GM12878 (cell line): ENCODE measurements at regions not wholly inside any gene's neighbourhood (a gene's known extent, or its start where the extent isn't known, plus 50 kb on each side); places are given as distances from the start of the nearest gene placed in this dataset.

Experiments used
- ATAC-seq: fragments of 200-7000 bp; cut with Tn5 transposase; 3 replicates; pipeline ENCODE4 v1.9.1; 2020; ENCODE audit warnings: mild to moderate bottlenecking, moderate library complexity
- BruUV-seq: library from RNA; stranded (reverse); fragments of 400-500 nt; replicated peaks from 2 replicates; lab custom pipeline; 2021; lab: Mats Ljungman, UMichigan
- CTCF ChIA-PET: fragments of 300-600 bp; sonication (Branson Sonifier 250); formaldehyde crosslinking; extraction: SDS; loops from one replicate; lab custom pipeline; 2021; ENCODE audit warnings: inconsistent platforms; lab: Yijun Ruan, JAX
- POLR2A ChIA-PET: fragments of 350-600 bp; formaldehyde crosslinking; extraction: SDS; loops from one replicate; lab custom pipeline; 2021; ENCODE audit warnings: inconsistent platforms; lab: Charles Lee
- RAD21 ChIA-PET: fragments of 300-600 bp; sonication (Branson Sonifier 250); formaldehyde crosslinking; loops from one replicate; lab custom pipeline; 2023; ENCODE audit warnings: antibody characterized with exemption; ENCODE audit not compliant: unreplicated experiment; lab: Charles Lee
- SMC1A ChIA-PET: fragments of 300-600 bp; sonication (Branson Sonifier 250); formaldehyde crosslinking; loops from one replicate; lab custom pipeline; 2023; ENCODE audit not compliant: unreplicated experiment, uncharacterized antibody; lab: Charles Lee
- DNase-seq: peaks from one replicate; pipeline ENCODE4 v3.0.0-alpha.2; 2011; ENCODE audit warnings: low read depth, low spot score
- FAIRE-seq: peaks from 3 replicates; lab custom pipeline; 2011; peaks lifted over from hg19 to GRCh38; lab: Jason Lieb, UNC
- H2AFZ ChIP-seq: 2 replicates; pipeline ENCODE4 v1.6.0; 2011; ENCODE audit warnings: low read depth, low read length, control low read depth; ENCODE audit not compliant: control insufficient read depth
- H3K27ac ChIP-seq: 2 replicates; pipeline ENCODE4 v1.5.1; 2011; ENCODE audit warnings: control low read depth; ENCODE audit not compliant: control insufficient read depth, insufficient read depth
- H3K27me3 ChIP-seq, 2 experiments: replicated peaks in 1 of 2; 2 replicates each; pipeline versions ENCODE4 v1.6.0 to v1.6.1; 2011; ENCODE audit warnings: low read length in 1 of 2; ENCODE audit not compliant: control insufficient read depth in 2 of 2, insufficient read depth in 2 of 2
- H3K36me3 ChIP-seq, 2 experiments: 2 replicates each; pipeline ENCODE4 v1.5.1; 2011; ENCODE audit warnings: low read length in 1 of 2; ENCODE audit not compliant: control insufficient read depth in 2 of 2, insufficient read depth in 2 of 2
- H3K4me1 ChIP-seq: 2 replicates; pipeline ENCODE4 v1.6.1; 2011; ENCODE audit warnings: mild to moderate bottlenecking, low read length, moderate library complexity, mixed read lengths; ENCODE audit not compliant: control insufficient read depth, insufficient read depth
- H3K4me2 ChIP-seq: 2 replicates; pipeline ENCODE4 v1.6.0; 2011; ENCODE audit warnings: control low read depth; ENCODE audit not compliant: control insufficient read depth, insufficient read depth
- H3K4me3 ChIP-seq: fragments of 200-600 bp; sonication (generic); 2 replicates; pipeline ENCODE4 v1.5.1; 2016
- H3K79me2 ChIP-seq: 2 replicates; pipeline ENCODE4 v1.6.0; 2011; ENCODE audit warnings: low read length; ENCODE audit not compliant: control insufficient read depth, insufficient read depth
- H3K9ac ChIP-seq: 2 replicates; pipeline ENCODE4 v1.8.0; 2011; ENCODE audit warnings: low read length, control low read depth, mixed read lengths; ENCODE audit not compliant: control insufficient read depth, insufficient read depth
- H3K9me3 ChIP-seq: replicated peaks from 3 replicates; pipeline ENCODE4 v1.5.1; 2011; ENCODE audit warnings: mild to moderate bottlenecking, low read length; ENCODE audit not compliant: control insufficient read depth, insufficient read depth
- H4K20me1 ChIP-seq: 2 replicates; pipeline ENCODE4 v1.6.0; 2011; ENCODE audit not compliant: control insufficient read depth, insufficient read depth
- BHLHE40 ChIP-seq, 2 experiments: fragments of 450-650 bp in 1 of 2; IDR thresholded peaks; 2 replicates each; pipeline ENCODE4 v1.6.1; 2011 to 2017; ENCODE audit warnings: low read depth in 2 of 2, borderline replicate concordance in 1 of 2, improper control_type of control experiment in 1 of 2, low read length in 1 of 2, mild to moderate bottlenecking in 1 of 2
- BMI1 ChIP-seq: fragments of 450-650 bp; IDR thresholded peaks from 2 replicates; pipeline ENCODE4 v1.6.1; 2016; ENCODE audit warnings: mild to moderate bottlenecking, moderate library complexity, borderline replicate concordance
- CBFB ChIP-seq: IDR thresholded peaks from 2 replicates; pipeline ENCODE4 v1.6.1; 2016; ENCODE audit warnings: antibody characterized with exemption, low read depth
- CREM ChIP-seq: IDR thresholded peaks from 2 replicates; pipeline ENCODE4 v1.6.1; 2014; ENCODE audit warnings: antibody characterized with exemption, low read depth
- CUX1 ChIP-seq: IDR thresholded peaks from 2 replicates; pipeline ENCODE4 v1.6.1; 2012; ENCODE audit warnings: improper control_type of control experiment, low read depth, low read length; ENCODE audit not compliant: insufficient replicate concordance
- E4F1 ChIP-seq: fragments of 450-650 bp; IDR thresholded peaks from 2 replicates; pipeline ENCODE4 v1.6.1; 2018; ENCODE audit warnings: borderline replicate concordance, mild to moderate bottlenecking; ENCODE audit not compliant: partially characterized antibody
- ESRRA ChIP-seq: IDR thresholded peaks from 2 replicates; pipeline ENCODE4 v1.6.1; 2012; ENCODE audit warnings: mild to moderate bottlenecking, low read length, improper control_type of control experiment
- FOS ChIP-seq: IDR thresholded peaks from 3 replicates; pipeline ENCODE4 v1.6.1; 2011; ENCODE audit warnings: borderline replicate concordance; ENCODE audit not compliant: insufficient read length; ENCODE audit errors: extremely low read depth
- HCFC1 ChIP-seq: fragments of 150-350 bp; IDR thresholded peaks from 2 replicates; pipeline ENCODE4 v1.6.1; 2014; ENCODE audit warnings: low read length
- HDGF ChIP-seq: fragments of 450-650 bp; IDR thresholded peaks from 2 replicates; pipeline ENCODE4 v1.6.1; 2016; ENCODE audit warnings: antibody characterized with exemption
- IRF3 ChIP-seq: fragments of 450-650 bp; IDR thresholded peaks from 2 replicates; pipeline ENCODE4 v1.6.1; 2014; ENCODE audit warnings: mild to moderate bottlenecking
- JUNB ChIP-seq: IDR thresholded peaks from 2 replicates; pipeline ENCODE4 v1.6.1; 2016; ENCODE audit warnings: antibody characterized with exemption, mild to moderate bottlenecking
- MLLT1 ChIP-seq: fragments of 450-650 bp; IDR thresholded peaks from 2 replicates; pipeline ENCODE4 v1.6.1; 2016; ENCODE audit warnings: mild to moderate bottlenecking
- RAD21 ChIP-seq: IDR thresholded peaks from 2 replicates; pipeline ENCODE4 v1.6.1; 2011; ENCODE audit warnings: mild to moderate bottlenecking, low read depth, low read length, moderate library complexity; ENCODE audit not compliant: insufficient read depth
- RBBP5 ChIP-seq: fragments of 200-600 bp; sonication (generic); conservative IDR thresholded peaks from 2 replicates; pipeline ENCODE4 v1.6.1; 2016
- RFX5 ChIP-seq: IDR thresholded peaks from 2 replicates; pipeline ENCODE4 v1.6.1; 2011; ENCODE audit warnings: low read depth, low read length, improper control_type of control experiment
- TCF7 ChIP-seq: IDR thresholded peaks from 2 replicates; pipeline ENCODE4 v1.6.1; 2014; ENCODE audit warnings: antibody characterized with exemption, borderline replicate concordance
- ZNF622 ChIP-seq: fragments of 450-650 bp; IDR thresholded peaks from 2 replicates; pipeline ENCODE4 v1.6.1; 2017; ENCODE audit warnings: mild to moderate bottlenecking, inconsistent platforms
- in situ Hi-C: fragments of 300-500 bp; cut with MboI; formaldehyde crosslinking; loops from 9 replicates; pipeline ENCODE4 v1.14.3; 2018; ENCODE audit warnings: mixed read lengths
- intact Hi-C: fragments of 100-400 bp; cut with micrococcal nuclease; formaldehyde crosslinking; loops from one replicate; pipeline ENCODE4 v1.14.2; 2022; ENCODE audit not compliant: unreplicated experiment

- no peaks in the 10 kb centered on the region for H3K27me3 ChIP-seq
- no peaks in the 10 kb centered on the region for H3K79me2 ChIP-seq
- ChIA-PET RAD21 (no interaction called here), POLR2A (no interaction called here), CTCF (no interaction called here), SMC1A (no interaction called here)
- no peaks in the 10 kb centered on the region for H3K36me3 ChIP-seq
- H3K9me3 ChIP-seq = no peaks in the 10 kb centered on the region
- BruUV-seq = no TSS peak
- H3K4me3 ChIP-seq = no peak overlapping the region
- ATAC-seq = no peak
- DNase-seq = no peak
- in situ Hi-C loops = no loop called here
- no peaks in the 10 kb centered on the region for H3K4me1 ChIP-seq
- H2AFZ ChIP-seq = no peak overlapping the region
- no peak overlapping the region for H3K9ac ChIP-seq
- FAIRE-seq = no peak
- no peak overlapping the region for H3K4me2 ChIP-seq
- H4K20me1 ChIP-seq = no peaks in the 10 kb centered on the region
- intact Hi-C loops = no loop called here
- no peak overlapping the region for H3K27ac ChIP-seq
- no peak for TF ChIP-seq BHLHE40 (IDR thresholded peaks at IDR 0.05; ENCODE audit: borderline replicate concordance in 1 of 2, low read depth in 2 of 2, low read length in 1 of 2)
- no peak for TF ChIP-seq JUNB
- no peak for TF ChIP-seq CUX1
- TF ChIP-seq CREM = no peak
- TF ChIP-seq HDGF = no peak
- TF ChIP-seq HCFC1 = no peak
- no peak for TF ChIP-seq E4F1
- TF ChIP-seq RFX5 = no peak
- TF ChIP-seq RBBP5 = no peak
- TF ChIP-seq TCF7 = no peak
- TF ChIP-seq BMI1 = no peak
- TF ChIP-seq FOS = no peak
- no peak for TF ChIP-seq ZNF622
- no peak for TF ChIP-seq RAD21
- no peak for TF ChIP-seq IRF3
- TF ChIP-seq MLLT1 = no peak
- no peak for TF ChIP-seq CBFB
- TF ChIP-seq ESRRA = no peak
Measured at GRCh38 chr14:101273091-101273490, 288.2 kb upstream of the DIO3 start.
